SK-N-SH (cell line): ENCODE measurements at regions not wholly inside any gene's neighbourhood (a gene's known extent, or its start where the extent isn't known, plus 50 kb on each side); places are given as distances from the start of the nearest gene placed in this dataset.
A peak's percentile ranks its signal among the peaks of the same experiment; 100 is the strongest.
"Not testable (repeated sequence)": the region's sequence is repeated elsewhere in the genome, so short reads cannot be mapped to it uniquely, and the experiment has no call there.

Source experiments
- CTCF ChIA-PET: fragments of 300-600, 350-600 bp; formaldehyde crosslinking; extraction: SDS; loops from one replicate; lab custom pipeline; 2021; lab: Yijun Ruan, JAX
- POLR2A ChIA-PET: fragments of 350-600 bp; sonication (Branson Sonifier 250); formaldehyde crosslinking; extraction: SDS; loops from one replicate; lab custom pipeline; 2020; ENCODE audit warnings: antibody characterized with exemption, inconsistent platforms; lab: Yijun Ruan, JAX
- DNase-seq: peaks from one replicate; pipeline ENCODE4 v3.0.0; 2012
- H2AFZ ChIP-seq: fragments of 200-600 bp; sonication (generic); 2 replicates; pipeline ENCODE4 v1.8.1; 2016; ENCODE audit warnings: antibody characterized with exemption, mild to moderate bottlenecking, low read depth
- H3F3A ChIP-seq: fragments of 200-600 bp; sonication (generic); replicated peaks from 2 replicates; pipeline ENCODE3; 2016; ENCODE audit warnings: antibody characterized with exemption, mild to moderate bottlenecking; ENCODE audit not compliant: insufficient read depth
- H3K27ac ChIP-seq, 2 experiments: fragments of 200-500 bp in 1 of 2; fragments of 200-600 bp in 1 of 2; sonication (Bioruptor generic) in 1 of 2; sonication (generic), shearing (Covaris generic) in 1 of 2; 2 replicates each; pipeline versions ENCODE4 v1.5.1 to v1.6.1; 2014 to 2016; ENCODE audit warnings: low read depth in 2 of 2, inconsistent platforms in 1 of 2, low read length in 1 of 2, mild to moderate bottlenecking in 1 of 2, mixed read lengths in 1 of 2
- H3K27me3 ChIP-seq: fragments of 200-600 bp; sonication (generic), shearing (Covaris generic); 2 replicates; pipeline ENCODE4 v1.6.1; 2016; ENCODE audit warnings: mixed run types; ENCODE audit not compliant: insufficient read depth
- H3K36me3 ChIP-seq, 2 experiments: fragments of 200-500 bp in 1 of 2; fragments of 200-600 bp in 1 of 2; sonication (Bioruptor generic) in 1 of 2; sonication (generic) in 1 of 2; replicated peaks in 1 of 2; 2 replicates each; pipeline versions ENCODE3 to v1.5.1; 2014 to 2016; ENCODE audit warnings: low read length in 1 of 2, mild to moderate bottlenecking in 1 of 2; ENCODE audit not compliant: insufficient read depth in 2 of 2, control insufficient read depth in 1 of 2
- H3K4me1 ChIP-seq, 2 experiments: fragments of 200-500 bp in 1 of 2; fragments of 200-600 bp in 1 of 2; sonication (Bioruptor generic) in 1 of 2; sonication (generic), shearing (Covaris generic) in 1 of 2; 2 replicates each; pipeline versions ENCODE4 v1.5.1 to v1.6.1; 2014 to 2016; ENCODE audit warnings: low read depth in 1 of 2, low read length in 1 of 2, mixed run types in 1 of 2; ENCODE audit not compliant: insufficient read depth in 2 of 2, control insufficient read depth in 1 of 2
- H3K4me2 ChIP-seq: fragments of 200-600 bp; sonication (generic), shearing (Covaris generic); 2 replicates; pipeline ENCODE4 v1.6.1; 2017; ENCODE audit warnings: mixed run types
- H3K4me3 ChIP-seq, 2 experiments: fragments of 200-500 bp in 1 of 2; fragments of 200-600 bp in 1 of 2; sonication (Bioruptor generic) in 1 of 2; sonication (generic), shearing (Covaris generic) in 1 of 2; 2 replicates each; pipeline versions ENCODE4 v1.5.1 to v1.8.1; 2014 to 2016; ENCODE audit warnings: low read depth in 2 of 2, inconsistent platforms in 1 of 2, low read length in 1 of 2, mild to moderate bottlenecking in 1 of 2, mixed read lengths in 1 of 2, moderate library complexity in 1 of 2
- H3K79me2 ChIP-seq: fragments of 200-600 bp; sonication (generic); 2 replicates; pipeline ENCODE4 v1.8.1; 2017; ENCODE audit warnings: mild to moderate bottlenecking; ENCODE audit not compliant: insufficient read depth
- H3K9ac ChIP-seq: fragments of 200-600 bp; sonication (generic); 2 replicates; pipeline ENCODE4 v1.6.1; 2017; ENCODE audit warnings: mixed run types
- H3K9me2 ChIP-seq: fragments of 200-600 bp; sonication (generic); 2 replicates; pipeline ENCODE4 v1.6.1; 2017; ENCODE audit warnings: mixed run types
- H3K9me3 ChIP-seq: fragments of 200-600 bp; sonication (generic); 2 replicates; pipeline ENCODE4 v1.6.1; 2017; ENCODE audit warnings: mixed run types, mild to moderate bottlenecking, moderate library complexity
- H4K20me1 ChIP-seq: fragments of 200-600 bp; sonication (generic); 2 replicates; pipeline ENCODE4 v1.6.1; 2017; ENCODE audit warnings: mild to moderate bottlenecking, mixed run types; ENCODE audit not compliant: insufficient read depth
- FOXJ3 ChIP-seq: sonication (generic); formaldehyde crosslinking; IDR thresholded peaks from 2 replicates; pipeline ENCODE4 v1.5.1; 2020; ENCODE audit warnings: mild to moderate bottlenecking, missing genetic modification reagents
- FOXM1 ChIP-seq: IDR thresholded peaks from 2 replicates; pipeline ENCODE4 v1.4.0; 2012; ENCODE audit warnings: low read depth, mild to moderate bottlenecking
- MEF2A ChIP-seq: IDR thresholded peaks from 2 replicates; pipeline ENCODE4 v1.4.0; 2012; ENCODE audit warnings: low read depth, borderline replicate concordance
- POLR2AphosphoS5 ChIP-seq: IDR thresholded peaks from 2 replicates; pipeline ENCODE4 v1.6.1; 2012; ENCODE audit warnings: low read depth, low read length
- USF2 ChIP-seq: fragments of 150-350 bp; IDR thresholded peaks from 2 replicates; pipeline ENCODE4 v1.6.1; 2017; ENCODE audit warnings: antibody characterized with exemption, low read length, low read depth, borderline replicate concordance
- WGBS: methylation state at CpG from one replicate; pipeline ENCODE4 v1.1.6; 2017; ENCODE audit warnings: low lambda C conversion rate; 5-methylcytosine and 5-hydroxymethylcytosine counted together
- TF ChIP-seq, protein P1 (sequence below): IDR thresholded peaks from 2 replicates; pipeline ENCODE4 v1.4.0; 2012; ENCODE audit warnings: low read depth, borderline replicate concordance

GRCh38 chr3:55144015-55144673, 216.3 kb upstream of the LRTM1 start (continued):
- TF ChIP-seq, protein P1, sequence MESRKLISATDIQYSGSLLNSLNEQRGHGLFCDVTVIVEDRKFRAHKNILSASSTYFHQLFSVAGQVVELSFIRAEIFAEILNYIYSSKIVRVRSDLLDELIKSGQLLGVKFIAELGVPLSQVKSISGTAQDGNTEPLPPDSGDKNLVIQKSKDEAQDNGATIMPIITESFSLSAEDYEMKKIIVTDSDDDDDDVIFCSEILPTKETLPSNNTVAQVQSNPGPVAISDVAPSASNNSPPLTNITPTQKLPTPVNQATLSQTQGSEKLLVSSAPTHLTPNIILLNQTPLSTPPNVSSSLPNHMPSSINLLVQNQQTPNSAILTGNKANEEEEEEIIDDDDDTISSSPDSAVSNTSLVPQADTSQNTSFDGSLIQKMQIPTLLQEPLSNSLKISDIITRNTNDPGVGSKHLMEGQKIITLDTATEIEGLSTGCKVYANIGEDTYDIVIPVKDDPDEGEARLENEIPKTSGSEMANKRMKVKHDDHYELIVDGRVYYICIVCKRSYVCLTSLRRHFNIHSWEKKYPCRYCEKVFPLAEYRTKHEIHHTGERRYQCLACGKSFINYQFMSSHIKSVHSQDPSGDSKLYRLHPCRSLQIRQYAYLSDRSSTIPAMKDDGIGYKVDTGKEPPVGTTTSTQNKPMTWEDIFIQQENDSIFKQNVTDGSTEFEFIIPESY = no peak
- no peak for TF ChIP-seq USF2

DNA sequence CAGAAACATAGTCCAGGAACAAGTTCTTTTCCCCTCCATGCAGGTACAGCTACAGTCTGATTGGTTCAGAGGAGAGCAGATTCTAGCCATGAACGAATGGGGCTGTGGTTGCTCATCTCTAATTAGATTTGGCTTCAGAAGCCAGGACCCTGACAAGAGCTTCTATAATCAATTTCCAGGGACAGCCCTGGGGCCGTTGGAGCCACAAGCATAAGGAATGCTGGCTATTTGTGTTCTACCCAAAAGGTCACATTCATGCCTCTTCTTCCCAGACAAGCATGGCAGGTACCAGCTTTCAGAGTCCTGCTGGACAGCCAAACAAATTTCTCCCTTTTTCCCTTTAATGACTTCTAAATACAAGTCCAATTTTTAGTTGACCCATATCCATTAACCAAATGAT, 215.5 kb upstream of the LRTM1 start:
- Histone ChIP-seq H3K27ac (peak overlapping the region; percentile 81 to 94; a peak in 3 of 4 replicates), H3K4me2 (0 out of 2 replicates have a peak overlapping the region, but pooled peaks have one; percentile 58), H3K36me3 (no peaks in the 10 kb centered on the region), H3K4me1 (peaks cover 0 to 4% of the 10 kb centered on the region in 2 experiments; a peak in 2 of 4 replicates), H2AFZ (peak overlapping the region; percentile 10; the same call in 1 of the 2 replicates), H3K27me3 (no peaks in the 10 kb centered on the region), H3F3A (peaks cover 30% of the 10 kb centered on the region), H3K9me3 (no peaks in the 10 kb centered on the region), H3K4me3 (no peak overlapping the region), H3K79me2 (no peaks in the 10 kb centered on the region), H4K20me1 (no peaks in the 10 kb centered on the region), H3K9ac (peak overlapping the region; percentile 60; the same call in 1 of the 2 replicates), H3K9me2 (no peaks in the 10 kb centered on the region)
- POLR2A ChIA-PET = no interaction called here
- DNase-seq = no peak
- WGBS = 36% methylated on average over 2 of the region's 2 CpGs
- TF ChIP-seq POLR2AphosphoS5 (no peak), FOXM1 (no peak), FOXJ3 (CRISPR knock-in tag) (no peak), MEF2A (no peak)
- TF ChIP-seq, protein P1 = no peak
- CTCF ChIA-PET = no interaction called here

GRCh38 chr3:55136291-55136690, 208.4 kb upstream of the LRTM1 start:
- H3K4me1 ChIP-seq, H3K9me3 ChIP-seq, H3K27ac ChIP-seq, H3K9me2 ChIP-seq, H3K36me3 ChIP-seq, H2AFZ ChIP-seq, H3K27me3 ChIP-seq, H4K20me1 ChIP-seq, CTCF ChIA-PET, H3K9ac ChIP-seq, H3K79me2 ChIP-seq, DNase-seq, H3F3A ChIP-seq, POLR2A ChIA-PET, H3K4me2 ChIP-seq, H3K4me3 ChIP-seq: not testable (repeated sequence)
- WGBS = 88% methylated on average over 15 of the region's 25 CpGs
